ENCODE measurements at regions not wholly inside any gene's neighbourhood (a gene's known extent, or its start where the extent isn't known, plus 50 kb on each side); places are given as distances from the start of the nearest gene placed in this dataset.

GRCh38 chr13:90427322-90428272 is 919.9 kb upstream of the MIR17HG start:
- H3K27ac ChIP-seq: no peak overlapping the region
- no peaks in the 10 kb centered on the region for H3K27me3 ChIP-seq
- H3K9me3 ChIP-seq (ENCODE audit: low read depth): no peaks in the 10 kb centered on the region
- no peak overlapping the region for H2AFZ ChIP-seq
- H3K4me3 ChIP-seq: no peak overlapping the region
- DNase-seq (ENCODE audit: low spot score): no peak
- no peaks in the 10 kb centered on the region for H3K36me3 ChIP-seq (replicated peaks; ENCODE audit: insufficient read depth, low read depth)
- TF ChIP-seq EZH2phosphoT487 (IDR thresholded peaks at IDR 0.05; ENCODE audit: low read depth, severe bottlenecking, unreplicated experiment): no peak
- no peak for TF ChIP-seq CTCF (IDR thresholded peaks at IDR 0.05; ENCODE audit: poor library complexity)
- no peak for TF ChIP-seq EZH2 (IDR thresholded peaks at IDR 0.05; ENCODE audit: borderline replicate concordance)
- 76% methylated on average over 7 of the region's 8 CpGs for WGBS (ENCODE audit: low lambda C conversion rate, missing lambda C conversion rate)
- H3K4me2 ChIP-seq: no peak overlapping the region
- no peaks in the 10 kb centered on the region for H3K79me2 ChIP-seq
- H3K9me2 ChIP-seq (replicated peaks; ENCODE audit: insufficient read depth): no peaks in the 10 kb centered on the region
- no peaks in the 10 kb centered on the region for H4K20me1 ChIP-seq (ENCODE audit: insufficient read depth, poor library complexity, severe bottlenecking)
- no peaks in the 10 kb centered on the region for H3K4me1 ChIP-seq (ENCODE audit: insufficient read depth)

GRCh38 chr13:90428522-90429210 is 918.8 kb upstream of the MIR17HG start:
- Histone ChIP-seq H3K9me2 (replicated peaks; ENCODE audit: insufficient read depth) (no peaks in the 10 kb centered on the region), H3K27ac (no peak overlapping the region), H3K36me3 (replicated peaks; ENCODE audit: insufficient read depth, low read depth) (no peaks in the 10 kb centered on the region), H3K27me3 (no peaks in the 10 kb centered on the region), H3K9me3 (ENCODE audit: low read depth) (no peaks in the 10 kb centered on the region), H3K79me2 (no peaks in the 10 kb centered on the region), H2AFZ (no peak overlapping the region), H3K4me1 (ENCODE audit: insufficient read depth) (no peaks in the 10 kb centered on the region), H3K4me2 (no peak overlapping the region), H4K20me1 (ENCODE audit: insufficient read depth, poor library complexity, severe bottlenecking) (no peaks in the 10 kb centered on the region), H3K4me3 (no peak overlapping the region)
- WGBS (ENCODE audit: low lambda C conversion rate, missing lambda C conversion rate): 96% methylated on average over 9 of the region's 12 CpGs
- no peak for DNase-seq (ENCODE audit: low spot score)
- no peak for TF ChIP-seq CTCF (IDR thresholded peaks at IDR 0.05; ENCODE audit: poor library complexity)
- TF ChIP-seq EZH2 (IDR thresholded peaks at IDR 0.05; ENCODE audit: borderline replicate concordance): no peak
- no peak for TF ChIP-seq EZH2phosphoT487 (IDR thresholded peaks at IDR 0.05; ENCODE audit: low read depth, severe bottlenecking, unreplicated experiment)

- TF ChIP-seq EZH2 (IDR thresholded peaks at IDR 0.05; ENCODE audit: borderline replicate concordance) (no peak), CTCF (IDR thresholded peaks at IDR 0.05; ENCODE audit: poor library complexity) (no peak), EZH2phosphoT487 (IDR thresholded peaks at IDR 0.05; ENCODE audit: low read depth, severe bottlenecking, unreplicated experiment) (no peak)
- no peaks in the 10 kb centered on the region for H3K36me3 ChIP-seq (replicated peaks; ENCODE audit: insufficient read depth, low read depth)
- no peaks in the 10 kb centered on the region for H3K79me2 ChIP-seq
- H3K9me3 ChIP-seq (ENCODE audit: low read depth): no peaks in the 10 kb centered on the region
- no peak for DNase-seq (ENCODE audit: low spot score)
- no peak overlapping the region for H3K4me2 ChIP-seq
- 82% methylated on average over 2 of the region's 2 CpGs for WGBS (ENCODE audit: low lambda C conversion rate, missing lambda C conversion rate)
- no peaks in the 10 kb centered on the region for H3K9me2 ChIP-seq (replicated peaks; ENCODE audit: insufficient read depth)
- no peaks in the 10 kb centered on the region for H4K20me1 ChIP-seq (ENCODE audit: insufficient read depth, poor library complexity, severe bottlenecking)
- no peak overlapping the region for H2AFZ ChIP-seq
- no peaks in the 10 kb centered on the region for H3K4me1 ChIP-seq (ENCODE audit: insufficient read depth)
- no peaks in the 10 kb centered on the region for H3K27me3 ChIP-seq
- no peak overlapping the region for H3K4me3 ChIP-seq
- H3K27ac ChIP-seq: no peak overlapping the region
Measured at GRCh38 chr13:90430127-90430526, 917.4 kb upstream of the MIR17HG start.
